Natural killer cell (primary cell): ENCODE measurements at regions not wholly inside any gene's neighbourhood (a gene's known extent, or its start where the extent isn't known, plus 50 kb on each side); places are given as distances from the start of the nearest gene placed in this dataset.

ENCODE experiments used
- ATAC-seq, 3 donors: fragments of 150-1000 bp in 2 of 3; fragments of 200-7000 bp in 1 of 3; cut with Tn5 transposase; 1 replicate in 1 of 3; 2 replicates in 2 of 3; pipeline ENCODE4 v1.10.0; 2021; ENCODE audit warnings: mild to moderate bottlenecking in 2 of 3, moderate library complexity in 2 of 3
- DNase-seq, 2 donors: peaks; one replicate each; pipeline versions ENCODE4 v3.0.0 to v3.0.0-alpha.2; 2013 to 2021; ENCODE audit warnings: mixed read lengths in 1 of 2
- H3K27ac ChIP-seq: one replicate; pipeline ENCODE4 v1.5.1; 2013; ENCODE audit warnings: mild to moderate bottlenecking, low read length
- H3K27me3 ChIP-seq: one replicate; pipeline ENCODE4 v1.6.1; 2013; ENCODE audit warnings: low read length; ENCODE audit not compliant: control insufficient read depth, insufficient read depth
- H3K36me3 ChIP-seq: one replicate; pipeline ENCODE4 v1.6.1; 2013; ENCODE audit warnings: low read length; ENCODE audit not compliant: control insufficient read depth, insufficient read depth
- H3K4me1 ChIP-seq: one replicate; pipeline ENCODE4 v1.6.1; 2013; ENCODE audit warnings: low read length; ENCODE audit not compliant: control insufficient read depth, insufficient read depth
- H3K4me3 ChIP-seq: one replicate; pipeline ENCODE4 v1.5.1; 2013; ENCODE audit warnings: low read length
- H3K9me3 ChIP-seq: one replicate; pipeline ENCODE4 v1.6.1; 2013; ENCODE audit warnings: low read length; ENCODE audit not compliant: control insufficient read depth, insufficient read depth
- H3K27ac Mint-ChIP-seq, 2 donors: one replicate each; pipeline ENCODE4 v1.8.0; 2022; ENCODE audit warnings: mild to moderate bottlenecking in 2 of 2, mixed read lengths in 2 of 2, moderate library complexity in 1 of 2
- H3K27me3 Mint-ChIP-seq, 2 donors: one replicate each; pipeline ENCODE4 v1.8.0; 2022; ENCODE audit warnings: low read depth in 2 of 2, mixed read lengths in 2 of 2
- H3K36me3 Mint-ChIP-seq: one replicate; pipeline ENCODE4 v1.8.0; 2022; ENCODE audit warnings: mixed read lengths
- H3K4me1 Mint-ChIP-seq, 2 donors: one replicate each; pipeline ENCODE4 v1.8.0; 2022; ENCODE audit warnings: mixed read lengths in 2 of 2
- H3K4me3 Mint-ChIP-seq: one replicate; pipeline ENCODE4 v1.8.0; 2022; ENCODE audit warnings: mild to moderate bottlenecking, moderate library complexity, mixed read lengths
- H3K9me3 Mint-ChIP-seq, 2 donors: one replicate each; pipeline ENCODE4 v1.8.0; 2022; ENCODE audit warnings: mixed read lengths in 2 of 2
- WGBS: methylation state at CpG from one replicate; pipeline ENCODE4 v1.1.7; 2013; ENCODE audit warnings: missing lambda C conversion rate; ENCODE audit not compliant: insufficient coverage; 5-methylcytosine and 5-hydroxymethylcytosine counted together
- intact Hi-C: fragments of 100-400 bp; cut with micrococcal nuclease; formaldehyde crosslinking; loops from one replicate; pipeline ENCODE4 v1.14.2; 2022
- TF ChIP-seq, protein P1 (sequence below): fragments of 200-600 bp; IDR thresholded peaks from one replicate; pipeline ENCODE4 v1.8.0; 2022; ENCODE audit warnings: antibody characterized with exemption

- Mint-ChIP-seq H3K9me3 (peaks cover 2 to 11% of the 10 kb centered on the region in 2 donors), H3K36me3 (no peaks in the 10 kb centered on the region), H3K4me1 (no peaks in the 10 kb centered on the region), H3K4me3 (no peak overlapping the region), H3K27ac (no peak overlapping the region), H3K27me3 (no peaks in the 10 kb centered on the region)
- no peaks in the 10 kb centered on the region for H3K36me3 ChIP-seq
- H3K4me3 ChIP-seq, result no peak overlapping the region
- H3K27me3 ChIP-seq, result no peaks in the 10 kb centered on the region
- no peaks in the 10 kb centered on the region for H3K4me1 ChIP-seq
- ATAC-seq, result no peak
- TF ChIP-seq, protein P1, sequence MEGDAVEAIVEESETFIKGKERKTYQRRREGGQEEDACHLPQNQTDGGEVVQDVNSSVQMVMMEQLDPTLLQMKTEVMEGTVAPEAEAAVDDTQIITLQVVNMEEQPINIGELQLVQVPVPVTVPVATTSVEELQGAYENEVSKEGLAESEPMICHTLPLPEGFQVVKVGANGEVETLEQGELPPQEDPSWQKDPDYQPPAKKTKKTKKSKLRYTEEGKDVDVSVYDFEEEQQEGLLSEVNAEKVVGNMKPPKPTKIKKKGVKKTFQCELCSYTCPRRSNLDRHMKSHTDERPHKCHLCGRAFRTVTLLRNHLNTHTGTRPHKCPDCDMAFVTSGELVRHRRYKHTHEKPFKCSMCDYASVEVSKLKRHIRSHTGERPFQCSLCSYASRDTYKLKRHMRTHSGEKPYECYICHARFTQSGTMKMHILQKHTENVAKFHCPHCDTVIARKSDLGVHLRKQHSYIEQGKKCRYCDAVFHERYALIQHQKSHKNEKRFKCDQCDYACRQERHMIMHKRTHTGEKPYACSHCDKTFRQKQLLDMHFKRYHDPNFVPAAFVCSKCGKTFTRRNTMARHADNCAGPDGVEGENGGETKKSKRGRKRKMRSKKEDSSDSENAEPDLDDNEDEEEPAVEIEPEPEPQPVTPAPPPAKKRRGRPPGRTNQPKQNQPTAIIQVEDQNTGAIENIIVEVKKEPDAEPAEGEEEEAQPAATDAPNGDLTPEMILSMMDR, result no peak
- no peaks in the 10 kb centered on the region for H3K9me3 ChIP-seq
- intact Hi-C loops, result no loop called here
- no peak for DNase-seq
- no peak overlapping the region for H3K27ac ChIP-seq
- WGBS, result 69% methylated on average over 2 of the region's 2 CpGs
Measured at GRCh38 chr1:187384504-187384903, 555.8 kb downstream of the PLA2G4A start.

- H3K36me3 Mint-ChIP-seq, result no peaks in the 10 kb centered on the region
- H3K27me3 Mint-ChIP-seq, result no peaks in the 10 kb centered on the region
- 88% methylated on average over 2 of the region's 3 CpGs for WGBS
- H3K36me3 ChIP-seq, result no peaks in the 10 kb centered on the region
- intact Hi-C loops, result no loop called here
- no peaks in the 10 kb centered on the region for H3K9me3 ChIP-seq
- H3K27me3 ChIP-seq, result no peaks in the 10 kb centered on the region
- no peaks in the 10 kb centered on the region for H3K4me1 Mint-ChIP-seq
- H3K4me3 ChIP-seq, result no peak overlapping the region
- H3K4me1 ChIP-seq, result no peaks in the 10 kb centered on the region
- ATAC-seq (no peak), DNase-seq (no peak)
- no peak overlapping the region for H3K27ac Mint-ChIP-seq
- no peak overlapping the region for H3K27ac ChIP-seq
- no peak overlapping the region for H3K4me3 Mint-ChIP-seq
- peaks cover 4 to 7% of the 10 kb centered on the region in 2 donors for H3K9me3 Mint-ChIP-seq
- TF ChIP-seq, protein P1, result no peak
Measured at GRCh38 chr1:187390215-187390818, 561.6 kb downstream of the PLA2G4A start.

GRCh38 chr1:187396226-187396625 lies 567.5 kb downstream of the PLA2G4A start:
- TF ChIP-seq, protein P1, result no peak
- ATAC-seq, result no peak
- H3K27ac ChIP-seq, result no peak overlapping the region

More at GRCh38 chr1:187396226-187396625, 567.5 kb downstream of the PLA2G4A start:
- Mint-ChIP-seq H3K4me1 (no peaks in the 10 kb centered on the region), H3K36me3 (peaks cover 8% of the 10 kb centered on the region), H3K4me3 (no peak overlapping the region), H3K27ac (no peak overlapping the region), H3K27me3 (no peaks in the 10 kb centered on the region), H3K9me3 (peaks cover 12 to 13% of the 10 kb centered on the region in 2 donors)
- no peaks in the 10 kb centered on the region for H3K27me3 ChIP-seq
- DNase-seq, result no peak
- H3K4me3 ChIP-seq, result no peak overlapping the region
- no peaks in the 10 kb centered on the region for H3K4me1 ChIP-seq
- H3K36me3 ChIP-seq, result no peaks in the 10 kb centered on the region
- H3K9me3 ChIP-seq, result peaks cover 6% of the 10 kb centered on the region
- intact Hi-C loops, result no loop called here
